NCI-H524 (cell line): ENCODE measurements at regions not wholly inside any gene's neighbourhood (a gene's known extent, or its start where the extent isn't known, plus 50 kb on each side); places are given as distances from the start of the nearest gene placed in this dataset.
"Not testable (repeated sequence)": the region's sequence is repeated elsewhere in the genome, so short reads cannot be mapped to it uniquely, and the experiment has no call there.

Experiments
- DNase-seq, 2 experiments: peaks; one replicate each; lab custom pipeline; 2025; lab: John Stamatoyannopoulos, UW

DNA sequence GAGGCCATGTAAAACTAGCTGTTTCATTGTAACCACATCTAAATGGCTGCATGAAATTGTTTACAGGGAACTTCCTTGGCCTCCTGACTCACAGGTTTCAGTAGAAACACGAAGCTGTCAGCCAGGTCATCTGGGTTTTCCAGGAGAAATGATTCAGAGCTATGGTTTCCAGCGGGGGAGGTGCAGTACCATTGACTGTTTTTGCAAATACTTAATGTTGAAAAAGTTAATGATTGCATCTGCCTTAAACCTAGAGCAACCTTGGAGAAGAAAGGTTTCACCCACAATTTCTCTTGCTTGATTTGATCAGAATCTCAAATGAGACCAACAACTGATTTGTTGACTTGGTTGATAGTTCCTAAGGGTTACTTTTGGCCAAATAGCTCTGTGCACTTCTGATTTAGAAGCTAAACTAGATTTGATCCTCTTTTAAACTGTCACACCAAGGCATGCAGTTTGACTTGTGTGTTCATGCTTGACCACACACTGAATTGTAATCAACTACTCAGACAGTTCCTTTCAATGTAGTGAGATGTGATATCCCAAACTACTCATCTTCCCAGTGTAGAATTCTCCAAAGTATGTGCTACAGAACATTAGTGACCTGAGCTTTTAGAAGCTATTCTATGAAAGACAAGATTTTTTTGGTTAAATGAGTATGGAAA is 193.5 kb upstream of the CHST9 start:
- no peak for DNase-seq

DNA sequence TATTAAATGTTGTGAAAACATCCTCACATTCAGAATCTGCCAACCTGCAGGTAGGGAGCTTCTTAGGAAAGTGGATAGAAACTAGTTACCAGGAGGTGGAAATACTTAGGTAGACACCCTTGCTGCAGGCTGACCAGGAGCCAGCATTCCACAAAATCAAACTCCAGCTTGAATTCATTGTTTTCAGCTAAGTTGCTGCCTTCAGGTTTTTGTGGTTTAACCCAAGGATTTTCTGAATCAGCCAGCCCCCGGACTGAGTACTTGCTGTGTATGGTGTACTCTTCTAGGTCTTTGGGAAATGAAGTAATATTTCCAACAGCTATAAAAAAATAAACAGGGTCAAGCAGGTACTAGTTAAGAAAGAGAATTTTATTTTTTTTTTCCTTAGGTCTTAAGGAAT is 192.1 kb upstream of the CHST9 start:
- DNase-seq, result no peak

DNA sequence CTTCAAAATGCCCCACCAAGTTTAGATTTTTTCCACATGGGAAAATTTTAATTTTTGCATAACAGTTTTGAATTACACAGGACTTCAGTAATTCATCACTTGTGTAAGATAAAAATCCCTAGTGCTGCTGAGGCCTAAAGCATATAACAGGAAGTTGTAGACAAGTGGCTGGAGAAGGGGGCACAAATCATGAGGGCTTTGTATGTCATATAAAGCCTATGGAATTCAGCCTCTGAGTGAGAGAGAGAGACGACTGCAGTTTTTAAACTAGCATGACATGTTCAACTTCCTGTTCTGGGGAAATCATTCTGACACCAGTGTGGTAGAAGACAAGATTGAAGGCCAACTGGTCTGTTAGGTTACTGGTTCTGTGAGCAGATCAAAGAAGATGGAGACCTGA is 187.3 kb upstream of the CHST9 start:
- DNase-seq, result no peak

GRCh38 chr18:27366665-27367064 is 181.6 kb upstream of the CHST9 start:
- no peak for DNase-seq

DNA sequence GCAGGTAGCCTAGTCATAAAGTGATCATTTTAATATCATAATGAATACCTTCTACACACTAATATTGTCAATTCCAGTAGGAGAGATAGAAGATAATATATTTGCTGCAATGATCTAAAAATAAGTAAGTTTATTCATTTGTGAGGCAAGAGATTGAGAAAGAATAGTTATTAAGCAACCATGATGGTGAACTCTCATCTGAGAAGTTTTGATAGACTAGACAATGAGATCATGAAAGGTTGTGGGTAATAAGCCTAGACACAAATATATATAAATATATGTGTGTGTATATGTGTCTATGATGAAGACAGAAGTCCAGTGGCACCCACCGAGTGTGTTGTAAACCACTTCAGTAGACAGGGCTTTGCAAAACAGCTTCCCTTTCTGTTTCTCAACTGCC is 181.0 kb upstream of the CHST9 start:
- no peak for DNase-seq

- peak in 1 of 2 experiments; percentile 32 for DNase-seq
These were observed 178.8 kb upstream of the CHST9 start for GRCh38 chr18:27363872-27364271.

GRCh38 chr18:27361477-27361876 is 176.4 kb upstream of the CHST9 start:
- DNase-seq, result no peak

DNA sequence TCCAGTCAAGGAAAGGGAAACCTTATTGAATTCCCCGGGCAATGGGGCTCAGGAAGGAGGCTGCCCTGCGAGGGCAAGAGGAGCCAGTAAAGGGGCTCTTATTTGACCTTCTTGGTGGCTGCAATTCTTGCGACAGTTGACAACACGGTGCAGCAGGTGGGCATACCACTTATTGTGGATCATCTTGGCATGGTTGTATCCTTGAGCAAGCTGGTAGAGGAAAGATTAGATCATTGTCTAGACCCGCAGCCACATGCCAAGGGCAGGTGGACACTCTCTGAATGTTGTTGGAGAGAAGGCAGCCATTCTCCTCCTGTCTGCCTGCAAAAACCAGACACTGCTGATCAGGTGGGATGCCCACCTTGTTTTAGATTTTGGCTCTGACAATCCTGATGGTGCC is 170.2 kb upstream of the CHST9 start:
- no peak for DNase-seq

- DNase-seq, result no peak
These were observed 168.2 kb upstream of the CHST9 start for GRCh38 chr18:27353273-27353672.

- DNase-seq, result no peak
These were observed 164.3 kb upstream of the CHST9 start for GRCh38 chr18:27349284-27349882.

- no peak for DNase-seq
These were observed 146.5 kb upstream of the CHST9 start for GRCh38 chr18:27331606-27332005.

DNA sequence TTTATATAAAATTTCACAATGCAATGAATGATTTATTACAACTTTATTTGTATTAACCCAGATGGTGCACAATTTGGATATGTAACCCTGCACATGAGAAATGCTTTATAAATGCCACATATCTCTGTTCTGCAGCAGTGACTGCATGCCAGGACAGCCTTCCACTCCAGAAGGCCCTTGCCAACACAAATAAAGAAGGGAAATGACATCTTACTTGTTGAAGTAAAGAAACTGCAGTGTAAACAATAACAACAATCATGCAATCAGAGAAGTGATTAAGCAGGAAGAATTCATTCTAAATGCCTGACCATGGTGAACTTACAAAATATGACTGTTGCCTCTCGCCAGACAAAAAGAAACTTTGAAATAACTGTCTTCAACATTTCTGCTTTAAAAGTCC is 129.9 kb upstream of the CHST9 start:
- DNase-seq, result no peak

GRCh38 chr18:27313678-27314077 is 128.6 kb upstream of the CHST9 start:
- no peak for DNase-seq

- no peak for DNase-seq
These were observed 127.7 kb upstream of the CHST9 start for GRCh38 chr18:27312853-27313252.

DNA sequence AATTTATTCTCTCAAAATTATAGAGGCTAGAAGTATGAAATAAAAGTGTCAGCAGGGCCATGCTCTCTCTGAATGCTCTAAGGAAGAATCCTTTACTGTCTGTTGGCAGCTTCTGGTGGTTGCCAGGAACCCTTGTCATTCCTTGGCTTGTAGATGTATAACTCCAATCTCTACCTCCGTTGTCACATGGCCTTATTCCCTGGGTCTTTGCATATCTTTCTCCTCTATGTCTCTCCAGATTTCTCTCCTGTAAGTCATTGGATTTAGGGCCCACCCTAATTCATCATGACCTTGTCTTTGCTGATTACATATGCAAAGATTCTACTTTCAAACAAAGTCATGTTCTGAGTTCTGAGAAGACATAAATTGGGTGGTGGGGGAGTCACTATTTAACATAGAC is 127.0 kb upstream of the CHST9 start:
- no peak for DNase-seq

- DNase-seq, result no peak
These were observed 126.0 kb upstream of the CHST9 start for GRCh38 chr18:27311114-27311513.

GRCh38 chr18:27301615-27302378 is 116.7 kb upstream of the CHST9 start:
- DNase-seq, result peak in 1 of 2 experiments; percentile 49

DNA sequence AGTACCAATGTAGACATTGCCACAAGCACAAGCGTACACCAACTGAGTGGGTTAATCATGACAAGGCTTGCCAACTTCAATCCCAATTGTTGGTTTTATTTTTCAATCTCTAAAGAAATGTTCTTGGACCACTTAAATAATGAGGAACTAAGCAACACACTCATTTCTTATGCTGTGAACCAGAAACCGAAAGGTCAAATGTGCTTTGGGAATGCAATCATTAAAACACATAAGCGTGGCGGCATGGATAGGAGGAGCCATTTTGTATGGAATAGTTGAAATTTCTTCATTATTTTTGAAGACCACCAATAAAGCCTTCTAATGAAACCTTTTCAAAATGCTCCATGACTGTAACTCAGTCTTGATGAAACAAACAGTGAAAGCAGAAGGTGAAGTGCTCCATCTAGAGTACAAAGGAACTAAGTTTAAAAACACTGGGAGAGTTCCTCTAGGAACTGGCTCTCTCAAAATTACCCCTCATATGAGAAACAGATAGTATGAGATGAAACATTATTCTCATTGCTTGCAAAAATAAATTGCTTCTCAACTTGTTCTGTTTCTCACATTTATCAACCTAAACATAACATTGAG is 113.2 kb upstream of the CHST9 start:
- peak in 1 of 2 experiments; percentile 29 for DNase-seq

- not testable (repeated sequence) for DNase-seq
These were observed 101.0 kb upstream of the CHST9 start for GRCh38 chr18:27285973-27286562.

DNA sequence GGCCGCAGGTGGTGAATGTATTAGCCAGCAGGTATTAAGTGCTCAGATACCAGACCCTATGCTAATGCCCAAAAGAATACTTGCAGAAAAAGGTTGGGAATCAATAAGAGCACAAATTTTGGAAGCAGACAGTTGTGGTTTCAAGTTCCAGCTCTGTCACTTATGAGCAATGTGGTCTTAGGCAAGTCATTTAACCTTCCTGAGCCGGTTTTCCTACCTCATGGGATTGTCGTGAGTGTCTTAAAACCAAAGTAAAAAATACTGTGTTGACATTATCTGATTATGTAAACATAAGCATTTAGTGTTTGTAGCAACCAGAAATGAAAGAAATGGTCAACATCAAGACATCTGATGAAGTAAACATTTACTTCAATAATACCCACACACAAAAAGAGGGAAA is 93.0 kb upstream of the CHST9 start:
- DNase-seq, result no peak

DNA sequence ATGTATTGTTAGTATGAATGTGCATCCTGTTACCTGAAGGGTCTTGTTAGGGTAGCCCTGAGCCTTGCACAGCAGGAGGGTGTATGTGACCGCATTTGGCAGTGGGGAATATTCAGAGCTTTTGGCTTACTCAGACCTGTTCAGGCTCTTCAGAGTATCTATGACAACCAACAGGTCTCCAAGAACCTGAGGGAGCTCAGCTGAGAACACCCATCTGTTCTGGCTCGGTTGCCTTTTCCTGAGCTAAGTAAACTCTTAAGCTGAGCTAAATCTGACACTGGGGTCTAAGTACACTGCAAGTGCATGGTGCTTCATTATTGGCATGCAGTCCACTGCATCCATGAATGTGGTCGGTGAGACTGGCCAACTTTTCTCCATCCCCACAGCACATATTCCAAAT is 92.4 kb upstream of the CHST9 start:
- DNase-seq, result peak; percentile 24 to 75

DNA sequence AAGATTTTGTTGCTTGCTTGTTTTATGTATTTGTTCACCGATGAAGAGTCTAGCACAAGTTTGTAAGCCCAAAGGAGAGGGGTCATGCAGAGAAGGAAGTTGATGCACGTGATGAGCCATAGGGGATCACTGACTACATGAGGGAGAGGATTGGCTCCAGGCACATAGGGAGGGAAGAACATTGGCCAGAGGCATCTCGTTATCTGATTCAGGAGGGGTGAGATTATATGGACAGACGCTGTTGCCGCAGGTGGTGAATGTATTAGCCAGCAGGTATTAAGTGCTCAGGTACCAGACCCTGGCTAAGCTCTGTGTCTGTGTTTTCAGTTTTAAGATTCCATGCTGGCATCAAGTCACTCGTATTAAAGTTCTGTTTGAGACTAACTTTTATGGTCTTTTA is 91.8 kb upstream of the CHST9 start:
- peak in 1 of 2 experiments; percentile 6 for DNase-seq

GRCh38 chr18:27276479-27276878 is 91.4 kb upstream of the CHST9 start:
- DNase-seq, result no peak
